ENCODE measurements at regions not wholly inside any gene's neighbourhood (a gene's known extent, or its start where the extent isn't known, plus 50 kb on each side); places are given as distances from the start of the nearest gene placed in this dataset.

DNA sequence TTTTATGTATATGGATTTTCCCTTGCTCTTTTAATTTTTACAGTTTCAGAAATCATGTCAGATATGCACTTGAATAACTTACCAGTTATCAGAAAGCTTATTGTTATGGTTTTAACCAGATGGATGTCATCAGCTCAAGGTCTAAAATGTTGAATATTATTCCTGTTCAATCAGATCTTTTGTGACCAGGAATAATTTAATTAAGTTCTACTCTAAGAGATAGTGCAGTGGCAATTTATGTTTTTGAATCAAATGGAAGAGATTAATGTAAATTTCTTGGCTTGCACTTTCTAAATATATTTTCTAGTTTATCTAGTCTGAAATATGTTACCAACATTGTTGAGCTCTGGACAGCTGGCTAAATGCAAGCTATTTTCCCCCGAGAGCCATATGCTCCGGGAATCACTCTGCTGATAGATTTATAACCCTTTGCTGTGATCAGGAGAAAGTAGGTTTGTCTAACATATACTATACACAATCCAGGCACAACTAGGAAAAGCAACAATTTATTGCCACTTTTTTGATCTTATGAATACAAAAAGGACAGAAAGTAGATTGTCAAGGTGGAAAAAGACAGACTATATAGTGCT lies 76.8 kb upstream of the CD96 start:
- in situ Hi-C loops (cut with MboI), result no loop called here
- DNase-seq (ENCODE audit: extremely low read depth in 1 of 4, low spot score in 3 of 4) (no peak), ATAC-seq (no peak), FAIRE-seq (no peak)
- H3K4me1 ChIP-seq (replicated peaks in 1 of 2; ENCODE audit: control insufficient read depth in 2 of 2, insufficient read depth in 2 of 2, low read length in 2 of 2), result no peaks in the 10 kb centered on the region
- no peak overlapping the region for H3K9ac ChIP-seq (ENCODE audit: insufficient read depth in 1 of 2, low read depth in 2 of 2, low read length in 2 of 2)
- ChIA-PET CTCF (ENCODE audit: low intra/inter-chr PET ratio) (no interaction called here), POLR2A (no interaction called here)
- no peaks in the 10 kb centered on the region for H3K79me2 ChIP-seq (ENCODE audit: control insufficient read depth, insufficient read depth, low read length)
- H3K9me3 ChIP-seq (replicated peaks; ENCODE audit: control insufficient read depth, insufficient read depth, low read depth, low read length), result no peaks in the 10 kb centered on the region
- no peaks in the 10 kb centered on the region for H4K20me1 ChIP-seq (replicated peaks; ENCODE audit: control insufficient read depth, insufficient read depth, low read length)
- no TSS peak for BruUV-seq (replicated peaks)
- intact Hi-C loops (cut with micrococcal nuclease), result no loop called here
- 8% methylated on average over 2 of the region's 2 CpGs for WGBS (ENCODE audit: insufficient coverage, low coverage, missing lambda C conversion rate)
- H2AFZ ChIP-seq (ENCODE audit: low read depth, low read length), result no peak overlapping the region
- TF ChIP-seq, protein P1, sequence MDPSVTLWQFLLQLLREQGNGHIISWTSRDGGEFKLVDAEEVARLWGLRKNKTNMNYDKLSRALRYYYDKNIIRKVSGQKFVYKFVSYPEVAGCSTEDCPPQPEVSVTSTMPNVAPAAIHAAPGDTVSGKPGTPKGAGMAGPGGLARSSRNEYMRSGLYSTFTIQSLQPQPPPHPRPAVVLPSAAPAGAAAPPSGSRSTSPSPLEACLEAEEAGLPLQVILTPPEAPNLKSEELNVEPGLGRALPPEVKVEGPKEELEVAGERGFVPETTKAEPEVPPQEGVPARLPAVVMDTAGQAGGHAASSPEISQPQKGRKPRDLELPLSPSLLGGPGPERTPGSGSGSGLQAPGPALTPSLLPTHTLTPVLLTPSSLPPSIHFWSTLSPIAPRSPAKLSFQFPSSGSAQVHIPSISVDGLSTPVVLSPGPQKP (CRISPR knock-in tag; IDR thresholded peaks at IDR 0.05), result no peak
- TF ChIP-seq BCLAF1 (IDR thresholded peaks at IDR 0.05; ENCODE audit: borderline replicate concordance in 1 of 2, control insufficient read depth in 1 of 2, low read depth in 2 of 2, low read length in 1 of 2) (no peak), MTA2 (IDR thresholded peaks at IDR 0.05; ENCODE audit: low read depth) (no peak)
- H3K36me3 ChIP-seq (ENCODE audit: control insufficient read depth, insufficient read depth, low read length), result no peaks in the 10 kb centered on the region
- H3K27me3 ChIP-seq (ENCODE audit: control insufficient read depth in 2 of 2, insufficient read depth in 2 of 2, low read length in 2 of 2), result no peaks in the 10 kb centered on the region
- no peak overlapping the region for H3K4me3 ChIP-seq
- no peak overlapping the region for H3K4me2 ChIP-seq (ENCODE audit: insufficient read depth, low read length)
- H3K27ac ChIP-seq (ENCODE audit: extremely low read depth, low read depth, low read length), result no peak overlapping the region
- H3K9me1 ChIP-seq (ENCODE audit: control insufficient read depth, insufficient read depth, low read length), result no peaks in the 10 kb centered on the region
